NCI-H187 treated with DMSO at 0.1 percent for 48 hours (cell line): ENCODE measurements at regions not wholly inside any gene's neighbourhood (a gene's known extent, or its start where the extent isn't known, plus 50 kb on each side); places are given as distances from the start of the nearest gene placed in this dataset.

Source experiments
- DNase-seq: peaks from one replicate; lab custom pipeline; 2025; lab: John Stamatoyannopoulos, UW

DNA sequence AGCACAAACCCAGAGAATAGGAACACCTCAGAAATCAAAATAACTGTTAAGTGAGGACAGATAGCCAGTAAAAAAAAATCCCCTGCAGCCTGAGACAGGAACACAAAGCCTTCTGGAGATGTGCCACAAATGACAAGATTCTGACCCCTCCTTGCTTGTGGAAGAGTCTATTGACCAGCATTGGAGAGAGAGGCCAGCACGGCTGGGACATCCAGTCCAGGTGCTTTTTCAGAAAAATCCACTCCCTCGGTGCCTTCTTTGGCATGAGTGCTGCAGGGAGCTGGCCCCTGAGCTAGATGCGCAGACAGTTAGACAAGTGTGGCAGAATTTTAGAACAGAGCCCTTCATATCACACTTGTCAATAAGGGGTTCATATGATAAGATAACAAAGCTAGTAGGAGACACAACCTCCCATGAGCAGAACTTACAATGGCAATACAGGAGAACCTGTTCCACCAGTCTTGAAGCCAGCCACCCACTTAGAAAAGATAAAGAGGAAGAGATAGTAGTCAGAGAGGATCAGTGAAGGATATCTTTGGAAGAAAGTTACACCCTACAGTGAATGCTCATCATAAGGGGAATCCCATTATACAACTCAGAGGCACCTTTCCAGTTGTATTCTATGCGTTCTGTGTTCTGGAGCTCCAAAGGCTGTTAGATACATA, 298.4 kb downstream of the TLE1 start:
- DNase-seq = no peak

DNA sequence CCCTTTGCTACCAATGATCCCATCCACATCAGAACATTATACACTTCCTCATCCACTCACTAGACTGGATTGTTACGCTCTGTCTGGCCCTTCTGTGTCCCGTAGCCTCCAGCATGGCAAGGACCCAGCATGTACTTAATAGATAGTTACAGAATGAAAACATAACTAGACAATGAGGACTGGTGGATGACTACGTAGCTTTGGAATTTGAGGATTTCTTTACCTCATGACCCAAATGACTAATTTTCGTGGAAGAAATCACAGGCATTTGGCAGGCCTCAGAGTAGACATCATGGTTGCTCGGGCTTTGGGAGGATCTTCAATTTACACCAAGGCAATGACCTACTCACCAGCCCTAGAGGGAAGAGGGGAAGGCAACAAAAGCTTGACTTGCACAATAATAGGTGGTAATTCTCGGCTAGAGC, 299.8 kb downstream of the TLE1 start:
- no peak for DNase-seq

DNA sequence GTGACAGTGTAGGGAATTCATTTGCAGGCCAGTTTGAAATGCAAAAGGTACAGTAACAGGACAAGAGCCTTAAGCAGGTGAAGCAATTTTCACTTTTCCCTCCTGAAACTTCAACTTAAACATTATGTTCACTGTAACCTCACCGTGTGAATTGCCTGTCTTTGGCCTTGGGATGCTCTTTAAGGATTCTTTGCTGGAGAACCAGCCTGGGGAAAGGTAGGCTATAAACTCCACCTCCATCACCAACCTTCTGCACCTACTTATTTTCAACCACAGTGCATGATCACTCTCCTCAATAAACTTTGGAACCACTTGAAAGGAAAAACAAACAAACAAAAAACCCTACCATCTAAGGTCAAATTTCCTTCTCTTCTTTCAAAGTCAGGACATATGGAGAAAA, 300.5 kb downstream of the TLE1 start:
- no peak for DNase-seq

DNA sequence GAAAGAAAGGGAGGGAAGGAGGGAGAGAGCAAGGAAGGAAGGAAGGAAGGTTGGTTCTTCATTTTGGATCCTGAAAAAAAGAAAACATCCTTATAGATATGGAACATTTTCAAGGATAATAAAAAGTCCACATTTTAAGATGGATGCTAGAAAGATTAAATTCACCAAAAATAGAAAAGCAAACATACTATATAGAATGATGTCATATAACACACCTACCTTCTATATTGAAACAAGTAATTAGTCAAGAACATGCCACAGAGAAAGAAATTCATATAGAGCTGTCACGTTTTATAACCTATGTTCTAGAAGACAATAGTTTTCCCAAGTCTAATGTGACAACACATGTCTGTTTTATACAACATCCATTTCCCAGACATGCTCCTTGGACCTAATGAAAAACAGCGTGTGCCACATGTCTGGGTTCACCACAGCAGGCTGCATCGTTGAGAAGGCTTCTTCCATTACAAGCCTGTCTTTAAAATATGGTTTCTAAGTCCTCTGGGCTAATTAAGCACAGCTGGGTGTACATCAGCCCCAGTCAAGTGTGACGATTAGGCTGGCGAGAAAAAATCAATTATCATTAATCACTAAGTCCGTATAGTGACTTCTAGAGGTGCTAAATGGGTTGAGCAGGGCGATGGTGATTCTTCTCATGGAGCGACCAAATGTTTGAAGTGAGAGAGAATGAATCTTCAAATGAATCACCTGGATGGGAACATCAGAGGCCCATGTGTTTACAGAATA, 301.8 kb downstream of the TLE1 start:
- no peak for DNase-seq

DNA sequence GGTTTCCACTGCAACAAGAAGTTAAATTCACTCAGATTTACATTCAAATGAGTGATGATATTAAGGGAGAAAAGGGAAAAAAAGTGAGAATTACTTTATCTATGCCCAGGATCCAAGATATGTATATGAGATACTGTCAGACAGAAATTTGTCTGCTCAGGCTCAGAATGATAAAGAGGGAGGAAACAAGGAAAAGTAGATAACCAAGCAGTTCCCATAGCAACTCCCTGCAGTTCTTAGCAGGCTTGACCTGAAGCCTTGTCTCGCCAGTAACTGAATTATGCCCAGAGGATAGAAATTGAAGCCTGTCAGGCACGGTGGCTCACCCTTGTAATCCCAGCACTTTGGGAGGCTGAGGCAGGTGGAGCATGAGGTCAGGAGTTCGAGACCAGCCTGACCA, 304.4 kb downstream of the TLE1 start:
- no peak for DNase-seq

DNA sequence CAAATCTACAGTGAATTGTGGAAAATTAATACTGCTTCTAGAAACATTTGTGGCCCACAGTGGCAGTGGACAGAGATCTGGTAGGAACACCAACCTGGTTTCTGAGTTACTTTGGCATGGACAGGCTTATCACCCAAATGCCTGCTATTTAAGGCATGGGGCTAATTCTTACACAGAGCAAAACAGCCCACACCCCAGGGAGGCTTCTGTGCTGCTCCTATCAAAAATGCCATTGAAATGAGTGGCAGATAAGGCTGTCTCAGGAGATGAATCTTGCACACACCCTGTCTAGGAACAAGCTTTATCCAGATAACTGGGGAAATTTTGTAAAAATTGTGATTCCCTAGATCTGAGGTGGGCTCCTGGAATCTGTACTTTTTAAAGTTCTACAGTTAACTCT, 307.1 kb downstream of the TLE1 start:
- no peak for DNase-seq

DNA sequence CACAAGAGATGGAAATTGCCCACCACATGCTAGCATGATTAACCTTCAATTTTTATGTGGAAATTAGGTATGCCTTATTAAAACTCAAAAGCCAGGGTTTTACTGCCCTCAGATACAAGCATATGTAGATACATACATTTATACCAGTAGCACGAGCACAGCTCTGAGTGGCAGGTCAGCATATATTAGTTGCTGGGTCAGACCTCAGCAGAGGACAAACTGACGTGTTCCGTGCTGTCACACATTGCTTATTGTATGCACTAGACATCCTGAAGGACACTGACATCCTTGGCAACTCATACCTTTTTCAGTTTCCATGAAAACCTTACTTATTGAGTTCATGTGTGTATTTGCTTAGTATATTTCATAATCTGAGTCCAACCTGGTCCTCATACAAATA, 307.7 kb downstream of the TLE1 start:
- DNase-seq = no peak

DNA sequence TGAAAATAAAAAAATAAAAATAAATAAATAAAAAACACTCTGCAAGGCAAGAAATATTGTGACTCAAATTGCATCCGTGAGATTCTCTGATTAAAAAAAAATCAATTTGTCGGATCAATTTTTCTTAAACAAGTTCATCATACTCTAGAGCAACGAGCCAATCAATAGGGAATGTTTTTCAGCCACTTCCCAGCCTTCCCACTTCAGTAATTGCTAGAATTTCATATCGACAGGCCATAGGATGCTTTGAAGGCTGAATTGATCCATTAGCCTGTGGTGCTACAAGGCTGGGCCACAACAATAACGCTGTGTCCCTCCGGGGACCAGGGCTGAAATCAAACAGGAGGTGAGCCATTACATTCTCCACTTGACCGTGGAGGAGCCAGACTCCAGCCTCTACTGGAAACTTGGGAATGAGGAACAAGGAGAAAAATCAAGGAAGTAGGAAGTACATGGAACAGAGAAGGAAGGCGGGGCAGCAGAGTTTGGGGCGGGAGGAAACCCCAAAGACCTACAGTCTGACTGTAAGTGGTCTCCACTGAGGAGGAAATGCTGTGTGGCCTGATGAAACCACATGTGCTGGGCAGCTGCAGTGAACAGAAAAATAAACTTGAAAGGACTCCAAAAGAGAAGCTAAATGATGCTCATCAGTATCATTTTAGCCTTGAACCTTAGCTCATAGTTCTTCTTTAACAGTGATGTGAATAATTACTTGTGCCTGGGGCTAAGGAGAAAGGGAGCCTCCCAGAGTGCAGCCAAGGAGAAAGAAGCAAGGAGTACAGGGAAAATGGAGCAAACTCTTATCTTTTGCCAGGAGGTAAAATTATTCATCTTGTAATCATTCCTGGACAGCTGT, 308.6 kb downstream of the TLE1 start:
- no peak for DNase-seq

DNA sequence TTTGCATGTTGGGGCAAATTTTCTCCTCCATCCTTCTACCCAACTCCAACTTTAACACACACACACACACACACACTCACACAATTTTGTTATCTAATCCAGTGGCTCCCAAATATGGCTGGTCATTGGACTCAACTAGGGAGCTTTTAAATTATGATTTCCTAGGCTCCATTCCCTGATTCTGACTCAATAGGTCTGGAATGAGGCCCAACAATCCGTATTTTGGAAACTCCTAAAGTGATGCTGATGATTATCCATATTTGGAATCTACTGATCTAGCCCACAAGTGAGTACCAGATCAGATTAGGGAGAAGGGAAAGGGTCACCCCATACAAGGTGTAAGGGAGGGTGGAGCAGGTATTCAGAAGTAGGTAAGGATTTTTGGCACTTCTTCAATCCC, 309.7 kb downstream of the TLE1 start:
- DNase-seq = no peak

DNA sequence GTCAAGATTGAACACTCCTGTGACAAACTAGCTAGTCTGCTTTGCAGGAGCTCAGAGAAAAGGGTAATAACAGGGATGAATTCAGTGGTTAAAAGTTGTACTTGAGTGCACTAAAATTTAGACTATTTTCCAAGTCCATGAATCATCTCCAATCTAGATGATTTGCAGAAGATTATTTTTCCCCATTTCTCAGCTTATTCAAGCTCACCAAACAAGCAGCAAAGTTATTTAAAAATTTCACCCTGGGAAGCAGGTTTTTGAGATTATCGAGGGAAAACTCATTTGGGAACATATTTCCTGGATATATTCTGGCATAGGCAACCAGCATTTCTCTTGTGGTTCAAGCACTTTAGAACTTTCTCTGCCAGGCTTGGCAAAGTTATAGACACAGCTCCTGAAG, 311.4 kb downstream of the TLE1 start:
- DNase-seq = no peak

DNA sequence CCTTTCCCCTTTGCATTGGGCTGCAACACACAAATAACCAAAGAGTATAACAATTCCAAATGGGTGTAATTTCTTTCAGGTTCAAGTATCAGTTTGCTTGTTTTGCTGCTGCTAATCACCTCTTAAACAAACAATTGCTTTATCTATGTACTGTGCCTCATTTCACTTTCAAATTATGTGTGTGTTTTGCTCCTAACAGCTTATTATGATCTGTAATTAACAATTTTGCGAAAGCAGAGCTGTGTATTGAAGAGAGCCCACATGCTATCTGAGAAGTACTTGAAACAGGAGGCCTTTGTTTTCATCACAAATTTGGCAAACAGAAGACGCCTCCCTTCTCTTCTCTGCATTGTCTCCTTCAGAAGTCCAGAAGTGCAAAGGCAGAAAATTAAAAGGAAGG, 312.0 kb downstream of the TLE1 start:
- DNase-seq = no peak

DNA sequence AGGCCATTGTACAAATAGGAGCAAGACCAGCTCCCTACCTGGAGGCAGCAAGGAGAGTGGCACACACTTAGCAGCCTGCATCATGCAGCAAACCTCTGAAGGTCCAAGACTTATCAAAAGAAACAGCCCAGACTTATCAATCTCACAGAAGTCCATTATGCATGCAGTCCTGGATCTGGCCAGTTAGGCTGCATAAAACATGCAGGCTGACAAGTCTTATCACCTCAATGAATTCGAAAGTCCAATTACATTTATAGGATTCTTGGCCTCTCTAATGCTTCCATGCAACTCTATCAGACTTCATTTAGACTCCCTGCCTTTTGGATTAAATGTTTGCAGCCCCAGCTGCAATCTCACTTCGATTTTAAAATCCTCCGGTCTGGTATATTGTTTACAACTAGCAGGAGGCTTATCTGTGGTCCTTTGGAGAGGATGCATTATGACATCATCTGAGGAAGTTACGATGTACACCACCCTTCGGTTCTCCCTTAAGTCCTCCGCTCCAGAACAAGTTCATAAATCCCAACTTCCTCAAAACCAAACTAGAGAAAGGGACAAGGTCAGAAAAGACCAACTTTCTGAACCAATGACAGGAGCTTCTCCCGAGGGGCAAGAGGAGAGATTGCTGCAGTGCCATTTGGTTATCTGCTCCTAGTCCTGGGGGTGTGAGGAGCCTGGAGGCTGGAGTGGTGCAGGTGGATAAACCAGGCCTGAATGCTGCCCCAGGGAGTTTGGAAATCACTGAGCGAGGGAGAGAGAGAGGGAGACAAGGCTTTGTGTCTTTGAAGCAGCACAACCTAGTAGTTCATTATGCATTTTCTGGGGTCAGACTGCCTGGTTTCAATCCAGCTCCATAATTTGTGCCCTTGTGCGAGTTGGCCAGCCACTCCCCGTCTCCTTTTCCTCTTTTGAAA, 313.9 kb downstream of the TLE1 start:
- no peak for DNase-seq

DNA sequence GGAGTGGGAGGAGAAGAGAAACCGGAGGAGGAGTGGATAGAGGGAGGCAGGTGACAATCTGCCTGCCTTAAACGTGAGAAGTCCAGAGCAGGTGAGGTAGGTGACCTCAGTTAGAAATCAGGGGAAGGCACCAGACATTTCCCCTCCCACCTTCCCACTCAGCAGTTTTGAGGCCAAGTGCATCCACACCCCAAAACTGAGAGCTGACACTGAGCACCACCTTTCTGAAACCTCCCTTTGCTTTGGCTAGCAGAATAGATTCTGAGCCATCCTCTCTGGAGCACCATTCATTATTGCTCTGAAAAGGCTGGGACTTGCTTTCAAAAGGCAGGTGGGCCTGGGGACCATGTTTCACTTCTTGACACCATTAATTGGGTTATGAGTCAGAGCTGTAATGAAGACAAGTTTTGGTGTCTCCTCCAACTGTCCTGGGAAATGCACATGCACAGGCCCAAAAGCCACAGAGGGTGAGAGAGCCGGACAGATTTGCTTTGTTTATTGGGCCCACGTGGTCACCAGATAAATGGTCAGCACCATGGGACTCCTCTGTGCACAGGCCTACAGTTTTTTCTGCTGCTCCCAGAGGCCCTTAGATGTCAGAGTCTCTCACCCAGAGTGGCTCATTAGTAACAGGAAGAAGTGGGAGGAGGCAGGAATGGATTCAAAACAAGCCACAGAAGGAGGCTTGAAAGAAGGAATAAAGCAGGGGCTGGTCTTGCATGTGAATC, 314.7 kb downstream of the TLE1 start:
- no peak for DNase-seq

DNA sequence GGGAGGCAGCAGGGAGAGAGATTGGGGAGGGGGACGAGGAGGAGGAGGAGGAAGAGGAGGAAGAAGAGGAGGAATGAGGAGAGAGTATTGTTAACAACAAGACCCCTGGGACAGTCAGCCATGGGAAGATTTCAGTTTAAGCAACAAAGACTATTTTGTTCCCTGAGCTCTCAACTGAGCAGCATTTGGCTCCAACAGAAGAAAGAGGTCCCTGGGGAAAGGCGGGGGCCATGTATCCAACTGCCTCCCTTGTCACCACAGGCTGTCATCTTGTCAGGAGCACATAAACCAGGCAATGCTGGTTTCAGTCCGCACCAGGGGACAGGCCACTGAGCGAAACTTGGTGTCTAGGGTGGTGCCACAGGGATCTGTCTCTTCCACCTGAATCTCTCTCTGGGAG, 316.1 kb downstream of the TLE1 start:
- DNase-seq = no peak

DNA sequence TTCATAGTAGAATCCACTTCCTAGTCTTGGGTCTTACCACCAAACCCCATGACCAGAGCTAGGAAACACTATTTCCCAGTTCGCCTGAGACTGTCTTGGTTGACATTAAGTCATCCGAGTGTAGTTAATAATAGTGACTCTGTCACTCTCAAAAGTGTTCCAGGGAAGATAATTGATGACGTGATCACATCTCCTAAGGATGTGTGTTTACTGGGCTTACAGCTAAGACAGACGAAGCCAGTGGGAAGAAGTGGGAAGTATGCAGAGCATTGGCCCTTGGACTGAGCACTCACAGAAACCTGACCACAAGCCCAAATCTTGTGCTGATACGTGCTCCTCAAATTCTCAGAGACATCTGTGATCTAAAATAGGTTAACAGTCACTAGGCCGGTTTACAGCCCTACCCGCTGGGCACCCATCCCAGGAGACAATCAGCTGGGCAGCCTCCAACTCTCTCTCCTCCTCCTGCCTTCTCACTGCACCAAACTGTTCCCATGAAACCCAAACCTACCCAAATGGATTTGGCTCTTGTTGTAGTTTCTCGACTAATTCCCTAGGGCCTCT, 316.6 kb downstream of the TLE1 start:
- DNase-seq = no peak

DNA sequence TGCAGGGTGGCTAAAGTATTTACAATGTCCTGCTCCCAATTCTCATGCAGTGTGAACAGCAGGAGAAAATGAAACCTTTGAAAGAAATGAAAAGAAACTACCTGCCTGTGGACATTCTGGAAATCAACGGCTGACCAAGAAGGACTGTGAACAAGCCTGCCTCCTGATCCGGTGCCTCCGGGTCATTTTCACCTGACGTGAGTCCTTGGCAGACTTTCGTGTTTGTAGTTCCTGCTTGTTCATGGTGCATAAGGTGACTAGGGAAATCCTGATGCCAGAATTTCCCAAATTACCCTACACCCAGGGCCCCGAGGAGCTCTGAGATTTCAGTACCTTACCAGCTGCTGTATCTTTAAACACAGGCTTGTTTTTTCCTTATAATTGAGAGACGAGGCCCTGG, 317.5 kb downstream of the TLE1 start:
- no peak for DNase-seq

DNA sequence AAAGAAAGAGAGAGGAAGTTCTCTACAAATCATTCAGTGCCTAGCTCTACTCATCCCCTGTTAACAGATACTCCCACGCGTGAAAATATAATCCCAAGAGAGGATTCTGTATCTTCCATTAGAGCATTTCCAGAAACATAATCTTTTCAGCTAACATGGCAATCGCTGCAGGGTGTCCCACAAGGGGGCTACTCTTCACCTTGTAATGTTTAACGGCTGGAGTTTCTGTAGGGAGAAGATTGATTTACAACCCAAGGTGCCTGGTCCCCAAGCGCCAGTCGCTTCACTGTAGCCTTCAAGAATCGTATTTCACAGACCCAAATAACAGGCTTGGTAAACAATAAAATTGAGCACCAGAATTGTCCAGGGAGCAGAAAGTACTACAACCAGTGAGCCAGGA, 318.7 kb downstream of the TLE1 start:
- DNase-seq = no peak

DNA sequence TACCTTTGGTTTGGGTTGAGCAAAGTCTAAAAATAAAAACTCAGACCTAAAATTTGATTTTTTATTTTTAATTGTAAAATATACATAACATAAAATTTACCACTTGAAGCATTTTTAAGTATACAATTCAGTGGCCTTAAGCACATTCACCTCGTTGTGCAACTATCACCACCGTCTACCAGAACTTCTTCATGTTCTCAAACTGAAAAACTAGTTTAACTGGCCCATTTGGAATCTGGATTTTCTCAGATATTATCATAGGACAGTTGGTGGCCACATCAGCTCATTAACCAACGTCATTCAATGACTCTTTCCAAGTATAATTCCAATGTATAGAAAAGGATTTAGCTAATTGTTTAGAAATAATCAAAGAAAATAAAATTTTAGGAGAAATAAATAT, 319.3 kb downstream of the TLE1 start:
- DNase-seq = no peak

DNA sequence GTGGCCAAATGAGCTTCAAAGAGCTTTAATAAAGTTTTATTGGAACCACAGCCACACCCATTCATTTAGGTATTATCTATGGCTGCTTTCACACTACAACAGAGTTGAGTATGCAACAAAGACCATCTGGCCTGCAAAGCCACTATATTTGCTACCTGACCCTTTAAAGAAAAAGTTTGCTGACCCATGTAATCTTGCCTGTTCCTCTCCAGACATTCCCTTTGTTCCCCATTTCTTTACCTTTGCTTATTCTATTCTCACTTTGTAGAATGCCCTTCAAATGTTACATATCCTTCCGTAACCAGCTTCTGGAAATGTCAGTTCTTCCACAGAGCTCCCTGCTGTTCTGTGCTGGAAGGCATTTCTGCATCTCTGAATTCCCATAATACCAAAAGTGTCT, 320.2 kb downstream of the TLE1 start:
- no peak for DNase-seq

DNA sequence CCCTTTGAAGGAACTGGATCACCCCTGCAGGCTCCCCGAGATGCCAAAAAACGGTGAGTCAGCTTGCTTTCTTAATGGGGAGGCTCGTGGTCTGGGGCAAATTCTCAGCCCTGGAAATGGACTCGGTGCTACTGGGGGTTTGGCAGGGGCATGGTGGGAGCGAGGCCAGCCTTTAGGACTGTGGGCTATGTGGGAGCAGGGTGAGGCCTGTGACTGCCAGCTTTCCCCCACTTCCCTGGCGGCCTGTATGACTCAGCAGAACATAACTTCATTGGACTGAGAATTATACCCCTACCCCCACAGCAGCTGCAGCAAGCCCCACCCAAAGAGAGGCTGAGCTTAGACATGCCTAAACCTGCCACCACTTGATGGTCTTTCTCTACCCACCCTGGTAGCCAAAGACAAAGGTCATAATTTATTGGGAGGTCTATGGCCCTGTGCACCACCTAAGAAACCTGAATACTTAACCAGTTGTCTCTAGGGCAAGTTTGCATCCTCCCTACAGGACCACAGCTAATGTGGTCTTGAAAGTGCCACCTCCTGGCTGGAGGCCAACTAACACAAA, 325.3 kb downstream of the TLE1 start:
- DNase-seq = no peak

DNA sequence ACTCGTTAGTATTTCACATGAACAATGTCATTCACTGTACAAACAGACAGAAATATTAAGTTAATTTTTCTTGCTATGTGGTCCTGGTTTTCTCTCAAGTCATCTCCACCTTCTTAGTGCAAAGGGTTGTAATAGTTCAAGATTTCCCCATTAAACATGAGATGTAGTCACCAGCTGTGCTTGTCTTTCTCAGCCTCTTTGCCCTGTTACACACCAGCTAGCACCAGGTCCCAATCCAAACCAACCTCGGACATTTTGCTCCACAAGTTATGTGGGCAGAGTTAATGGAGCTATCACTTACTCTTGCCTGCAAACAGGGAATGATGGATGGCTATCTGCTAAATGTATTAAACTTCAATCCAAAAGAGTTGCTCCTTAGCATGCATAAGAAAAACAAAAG, 328.1 kb downstream of the TLE1 start:
- DNase-seq = no peak
